HepG2 (cell line): ENCODE measurements at regions not wholly inside any gene's neighbourhood (a gene's known extent, or its start where the extent isn't known, plus 50 kb on each side); places are given as distances from the start of the nearest gene placed in this dataset.
"Not testable (repeated sequence)": the region's sequence is repeated elsewhere in the genome, so short reads cannot be mapped to it uniquely, and the experiment has no call there.

Source experiments
- ATAC-seq: fragments of 200-7000 bp; cut with Tn5 transposase; 3 replicates; pipeline ENCODE4 v1.9.1; 2020; ENCODE audit warnings: mild to moderate bottlenecking, moderate library complexity
- BruUV-seq: library from RNA; stranded (reverse); fragments of 400-500 nt; replicated peaks from 2 replicates; lab custom pipeline; 2021; lab: Mats Ljungman, UMichigan
- CTCF ChIA-PET: fragments of 300-600 bp; formaldehyde crosslinking; extraction: SDS; loops from one replicate; lab custom pipeline; 2021; ENCODE audit warnings: low total read pairs, inconsistent platforms, low intra/inter-chr PET ratio; lab: Yijun Ruan, JAX
- POLR2A ChIA-PET: fragments of 350-600 bp; sonication (Branson Sonifier 250); formaldehyde crosslinking; loops from one replicate; lab custom pipeline; 2020; ENCODE audit warnings: antibody characterized with exemption, inconsistent platforms; lab: Yijun Ruan, JAX
- DNase-seq: peaks from one replicate; pipeline ENCODE4 v3.0.0-alpha.2; 2015; ENCODE audit warnings: low spot score
- FAIRE-seq: peaks from 3 replicates; lab custom pipeline; 2011; peaks lifted over from hg19 to GRCh38; lab: Jason Lieb, UNC
- H2AFZ ChIP-seq: one replicate; pipeline ENCODE4 v1.6.1; 2011; ENCODE audit warnings: low read length, inconsistent platforms
- H3K27ac ChIP-seq: fragments of 300-600 bp; 3 replicates; pipeline ENCODE4 v1.8.0; 2011; ENCODE audit warnings: mixed run types, mild to moderate bottlenecking, mixed read lengths, low read length, inconsistent platforms; ENCODE audit not compliant: insufficient read depth; ENCODE audit errors: extremely low read length
- H3K27me3 ChIP-seq, 2 experiments: fragments of 200-600 bp in 1 of 2; 2 replicates in 1 of 2; 3 replicates in 1 of 2; pipeline versions ENCODE4 v1.6.0 to v1.8.0; 2011; ENCODE audit warnings: low read length in 2 of 2, mild to moderate bottlenecking in 2 of 2, moderate library complexity in 2 of 2, inconsistent platforms in 1 of 2; ENCODE audit not compliant: insufficient read depth in 2 of 2, control insufficient read depth in 1 of 2
- H3K36me3 ChIP-seq, 2 experiments: fragments of 200-600 bp in 1 of 2; replicated peaks in 1 of 2; 2 replicates in 1 of 2; 3 replicates in 1 of 2; pipeline versions ENCODE4 v1.5.1 to v1.8.0; 2011; ENCODE audit warnings: low read length in 2 of 2, inconsistent platforms in 1 of 2; ENCODE audit not compliant: insufficient read depth in 2 of 2, control insufficient read depth in 1 of 2
- H3K4me1 ChIP-seq: 2 replicates; pipeline ENCODE4 v1.5.1; 2012; ENCODE audit warnings: low read length, inconsistent platforms; ENCODE audit not compliant: insufficient read depth
- H3K4me2 ChIP-seq: 2 replicates; pipeline ENCODE4 v1.6.0; 2011; ENCODE audit warnings: low read depth, low read length, inconsistent platforms
- H3K4me3 ChIP-seq, 3 experiments: fragments of 200-600 bp in 1 of 3; sonication (generic), shearing (Covaris generic) in 1 of 3; replicated peaks in 1 of 3; 2 replicates each; pipeline ENCODE4 v1.5.1; 2011 to 2016; ENCODE audit warnings: low read length in 3 of 3, inconsistent platforms in 2 of 3, low read depth in 2 of 3, mild to moderate bottlenecking in 2 of 3, control low read depth in 1 of 3, mixed read lengths in 1 of 3; ENCODE audit not compliant: insufficient read depth in 1 of 3
- H3K79me2 ChIP-seq: one replicate; pipeline ENCODE4 v1.6.1; 2011; ENCODE audit warnings: low read length, inconsistent platforms; ENCODE audit not compliant: insufficient read depth
- H3K9ac ChIP-seq: 2 replicates; pipeline ENCODE4 v1.6.0; 2011; ENCODE audit warnings: mild to moderate bottlenecking, low read depth, low read length, inconsistent platforms; ENCODE audit not compliant: insufficient read depth
- H3K9me3 ChIP-seq: 2 replicates; pipeline ENCODE4 v1.5.1; 2012; ENCODE audit warnings: mild to moderate bottlenecking, low read length
- H4K20me1 ChIP-seq: 2 replicates; pipeline ENCODE4 v1.6.0; 2011; ENCODE audit warnings: inconsistent platforms, mild to moderate bottlenecking, low read length, moderate library complexity; ENCODE audit not compliant: insufficient read depth
- AKAP8 ChIP-seq: sonication (generic); formaldehyde crosslinking; IDR thresholded peaks from 2 replicates; pipeline ENCODE4 v1.5.1; 2020; ENCODE audit warnings: mild to moderate bottlenecking, missing genetic modification reagents
- DNMT1 ChIP-seq: sonication (generic); formaldehyde crosslinking; IDR thresholded peaks from 2 replicates; pipeline ENCODE4 v1.5.1; 2020; ENCODE audit warnings: mild to moderate bottlenecking, missing genetic modification reagents
- EED ChIP-seq: sonication (generic); formaldehyde crosslinking; IDR thresholded peaks from 2 replicates; pipeline ENCODE4 v1.5.0; 2020; ENCODE audit warnings: mild to moderate bottlenecking, missing genetic modification reagents
- KLF6 ChIP-seq: IDR thresholded peaks from 2 replicates; pipeline ENCODE4 v1.8.0; 2016; ENCODE audit warnings: missing biosample characterization, missing genetic modification reagents
- NR1H2 ChIP-seq: sonication (generic); formaldehyde crosslinking; IDR thresholded peaks from 2 replicates; pipeline ENCODE4 v1.8.1; 2022; ENCODE audit warnings: low read depth, missing genetic modification reagents, borderline replicate concordance
- POLR2AphosphoS2 ChIP-seq: IDR thresholded peaks from 2 replicates; pipeline ENCODE4 v1.6.1; 2011; ENCODE audit warnings: low read depth, low read length, improper control_type of control experiment
- SIX4 ChIP-seq: sonication (generic); formaldehyde crosslinking; IDR thresholded peaks from 2 replicates; pipeline ENCODE4 v1.4.0; 2020; ENCODE audit warnings: missing genetic modification reagents
- SP5 ChIP-seq: IDR thresholded peaks from 2 replicates; pipeline ENCODE4 v1.6.1; 2016; ENCODE audit warnings: low read depth, borderline replicate concordance
- ZNF205 ChIP-seq: IDR thresholded peaks from 2 replicates; pipeline ENCODE4 v1.6.1; 2018; ENCODE audit warnings: missing biosample characterization, missing genetic modification reagents
- ZNF235 ChIP-seq: sonication (generic); formaldehyde crosslinking; IDR thresholded peaks from 2 replicates; pipeline ENCODE4 v1.8.1; 2023; ENCODE audit warnings: mild to moderate bottlenecking, missing genetic modification reagents, borderline replicate concordance
- ZNF468 ChIP-seq: sonication (generic); formaldehyde crosslinking; IDR thresholded peaks from 2 replicates; pipeline ENCODE4 v1.8.0; 2022; ENCODE audit warnings: mild to moderate bottlenecking, moderate library complexity, missing genetic modification reagents
- ZNF577 ChIP-seq: sonication (generic); formaldehyde crosslinking; IDR thresholded peaks from 2 replicates; pipeline ENCODE4 v1.4.0; 2020; ENCODE audit warnings: mild to moderate bottlenecking, low read depth, missing genetic modification reagents, borderline replicate concordance
- ZNF737 ChIP-seq: sonication (generic); formaldehyde crosslinking; IDR thresholded peaks from 2 replicates; pipeline ENCODE4 v1.5.0; 2020; ENCODE audit warnings: missing genetic modification reagents, mild to moderate bottlenecking, borderline replicate concordance
- WGBS: methylation state at CpG from one replicate; pipeline ENCODE4 v1.1.6; 2017; ENCODE audit warnings: low lambda C conversion rate; 5-methylcytosine and 5-hydroxymethylcytosine counted together
- in situ Hi-C: cut with HindIII; loops from 2 replicates; pipeline ENCODE4 v1.10.0; 2017; ENCODE audit warnings: low pct_unique_long_range_greater_than_20kb; ENCODE audit not compliant: extremely low pct_ligation_motif_present
- intact Hi-C: fragments of 100-400 bp; cut with micrococcal nuclease; formaldehyde crosslinking; loops from one replicate; pipeline ENCODE4 v1.10.0; 2022; ENCODE audit not compliant: unreplicated experiment
- TF ChIP-seq, protein P1 (sequence below): sonication (generic); formaldehyde crosslinking; IDR thresholded peaks from 2 replicates; pipeline ENCODE4 v1.4.0; 2020; ENCODE audit warnings: missing genetic modification reagents
- TF ChIP-seq, protein P2 (sequence below): sonication (generic); formaldehyde crosslinking; IDR thresholded peaks from 2 replicates; pipeline ENCODE4 v1.5.1; 2020; ENCODE audit warnings: missing genetic modification reagents, mild to moderate bottlenecking, borderline replicate concordance

DNA sequence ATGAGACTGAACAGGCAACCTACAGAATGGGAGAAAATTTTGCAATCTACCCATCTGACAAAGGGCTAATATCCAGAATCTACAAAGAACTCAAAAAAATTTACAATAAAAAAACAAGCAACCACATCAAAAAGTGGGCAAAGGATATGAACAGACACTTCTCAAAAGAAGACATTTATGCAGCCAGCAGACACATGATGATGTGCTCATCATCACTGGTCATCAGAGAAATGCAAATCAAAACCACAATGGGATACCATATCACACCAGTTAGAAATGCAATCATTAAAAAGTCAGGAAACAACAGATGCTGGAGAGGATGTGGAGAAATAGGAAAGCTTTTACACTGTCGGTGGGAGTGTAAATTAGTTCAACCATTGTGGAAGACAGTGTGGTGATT lies 51.7 kb upstream of the PAXBP1 start:
- intact Hi-C loops, H3K4me3 ChIP-seq, H3K27ac ChIP-seq, BruUV-seq, CTCF ChIA-PET, H3K9ac ChIP-seq, DNase-seq, H3K4me1 ChIP-seq, H4K20me1 ChIP-seq, POLR2A ChIA-PET, FAIRE-seq, ATAC-seq, H2AFZ ChIP-seq, H3K9me3 ChIP-seq, H3K27me3 ChIP-seq, in situ Hi-C loops, H3K4me2 ChIP-seq, H3K36me3 ChIP-seq, H3K79me2 ChIP-seq: not testable (repeated sequence)
- WGBS, result 96% methylated on average over 1 of the region's 1 CpG

DNA sequence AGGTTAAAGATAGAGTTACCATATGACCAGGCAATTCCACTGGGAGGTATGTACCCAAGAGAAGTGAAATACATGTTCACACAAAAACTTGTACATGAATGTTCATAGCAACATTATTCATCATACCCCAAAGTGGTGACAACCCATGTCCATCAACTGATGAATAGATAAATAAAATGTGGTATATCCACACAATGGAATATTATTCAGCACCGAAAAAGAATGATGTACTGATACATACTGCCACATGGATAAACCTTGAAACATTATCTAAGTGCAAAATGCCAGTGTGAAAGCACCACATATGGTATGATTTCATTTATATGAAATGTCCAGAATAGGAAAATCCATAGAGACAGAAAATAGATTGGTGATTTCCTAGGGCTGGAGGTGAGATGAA lies 53.4 kb upstream of the PAXBP1 start:
- H4K20me1 ChIP-seq, result no peaks in the 10 kb centered on the region
- H3K4me3 ChIP-seq, result no peak overlapping the region
- H3K9ac ChIP-seq, result no peak overlapping the region
- no peaks in the 10 kb centered on the region for H3K79me2 ChIP-seq
- no peak overlapping the region for H2AFZ ChIP-seq
- in situ Hi-C loops, result loop anchor here (5.0 kb wide), 1 partner anchor 173 kb away; no protein-coding TSS in a partner anchor
- FAIRE-seq (no peak), ATAC-seq (no peak), DNase-seq (no peak)
- H3K27me3 ChIP-seq, result no peaks in the 10 kb centered on the region; a peak in 1 of 5 replicates
- no peaks in the 10 kb centered on the region for H3K4me1 ChIP-seq
- TF ChIP-seq DNMT1 (CRISPR knock-in tag) (no peak), ZNF205 (CRISPR knock-in tag) (no peak), EED (no peak), NR1H2 (CRISPR knock-in tag) (no peak), ZNF468 (CRISPR knock-in tag) (no peak), ZNF737 (CRISPR knock-in tag) (no peak), KLF6 (CRISPR knock-in tag) (no peak), POLR2AphosphoS2 (no peak), ZNF577 (CRISPR knock-in tag) (no peak), SP5 (CRISPR knock-in tag) (no peak), ZNF235 (CRISPR knock-in tag) (no peak), SIX4 (CRISPR knock-in tag) (no peak), AKAP8 (no peak)
- TF ChIP-seq, protein P1, sequence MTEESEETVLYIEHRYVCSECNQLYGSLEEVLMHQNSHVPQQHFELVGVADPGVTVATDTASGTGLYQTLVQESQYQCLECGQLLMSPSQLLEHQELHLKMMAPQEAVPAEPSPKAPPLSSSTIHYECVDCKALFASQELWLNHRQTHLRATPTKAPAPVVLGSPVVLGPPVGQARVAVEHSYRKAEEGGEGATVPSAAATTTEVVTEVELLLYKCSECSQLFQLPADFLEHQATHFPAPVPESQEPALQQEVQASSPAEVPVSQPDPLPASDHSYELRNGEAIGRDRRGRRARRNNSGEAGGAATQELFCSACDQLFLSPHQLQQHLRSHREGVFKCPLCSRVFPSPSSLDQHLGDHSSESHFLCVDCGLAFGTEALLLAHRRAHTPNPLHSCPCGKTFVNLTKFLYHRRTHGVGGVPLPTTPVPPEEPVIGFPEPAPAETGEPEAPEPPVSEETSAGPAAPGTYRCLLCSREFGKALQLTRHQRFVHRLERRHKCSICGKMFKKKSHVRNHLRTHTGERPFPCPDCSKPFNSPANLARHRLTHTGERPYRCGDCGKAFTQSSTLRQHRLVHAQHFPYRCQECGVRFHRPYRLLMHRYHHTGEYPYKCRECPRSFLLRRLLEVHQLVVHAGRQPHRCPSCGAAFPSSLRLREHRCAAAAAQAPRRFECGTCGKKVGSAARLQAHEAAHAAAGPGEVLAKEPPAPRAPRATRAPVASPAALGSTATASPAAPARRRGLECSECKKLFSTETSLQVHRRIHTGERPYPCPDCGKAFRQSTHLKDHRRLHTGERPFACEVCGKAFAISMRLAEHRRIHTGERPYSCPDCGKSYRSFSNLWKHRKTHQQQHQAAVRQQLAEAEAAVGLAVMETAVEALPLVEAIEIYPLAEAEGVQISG (CRISPR knock-in tag), result no peak
- TF ChIP-seq, protein P2, sequence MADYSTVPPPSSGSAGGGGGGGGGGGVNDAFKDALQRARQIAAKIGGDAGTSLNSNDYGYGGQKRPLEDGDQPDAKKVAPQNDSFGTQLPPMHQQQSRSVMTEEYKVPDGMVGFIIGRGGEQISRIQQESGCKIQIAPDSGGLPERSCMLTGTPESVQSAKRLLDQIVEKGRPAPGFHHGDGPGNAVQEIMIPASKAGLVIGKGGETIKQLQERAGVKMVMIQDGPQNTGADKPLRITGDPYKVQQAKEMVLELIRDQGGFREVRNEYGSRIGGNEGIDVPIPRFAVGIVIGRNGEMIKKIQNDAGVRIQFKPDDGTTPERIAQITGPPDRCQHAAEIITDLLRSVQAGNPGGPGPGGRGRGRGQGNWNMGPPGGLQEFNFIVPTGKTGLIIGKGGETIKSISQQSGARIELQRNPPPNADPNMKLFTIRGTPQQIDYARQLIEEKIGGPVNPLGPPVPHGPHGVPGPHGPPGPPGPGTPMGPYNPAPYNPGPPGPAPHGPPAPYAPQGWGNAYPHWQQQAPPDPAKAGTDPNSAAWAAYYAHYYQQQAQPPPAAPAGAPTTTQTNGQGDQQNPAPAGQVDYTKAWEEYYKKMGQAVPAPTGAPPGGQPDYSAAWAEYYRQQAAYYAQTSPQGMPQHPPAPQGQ (CRISPR knock-in tag), result no peak
- ChIA-PET POLR2A (no interaction called here), CTCF (interaction anchor here (3.2 kb wide), 1 partner anchor 171 kb away, joined by 29 read pairs; no protein-coding TSS in a partner anchor)
- H3K9me3 ChIP-seq, result no peaks in the 10 kb centered on the region
- BruUV-seq, result no TSS peak
- 0% methylated on average over 1 of the region's 1 CpG for WGBS
- no peak overlapping the region for H3K4me2 ChIP-seq
- intact Hi-C loops, result loop anchor here (5.0 kb wide), 1 partner anchor 53 kb away; the partner anchor contains the start of gene PAXBP1
- no peak overlapping the region for H3K27ac ChIP-seq
- no peaks in the 10 kb centered on the region for H3K36me3 ChIP-seq
